PFSK-1 (cell line): ENCODE measurements at regions not wholly inside any gene's neighbourhood (a gene's known extent, or its start where the extent isn't known, plus 50 kb on each side); places are given as distances from the start of the nearest gene placed in this dataset.

ENCODE experiments used
- FOXP2 ChIP-seq: optimal IDR thresholded peaks from 2 replicates; pipeline ENCODE3; 2011; ENCODE audit warnings: borderline replicate concordance, control low read depth, inconsistent platforms; ENCODE audit not compliant: insufficient read depth; ENCODE audit errors: extremely low read length, extremely low read depth
- POLR2AphosphoS5 ChIP-seq: IDR thresholded peaks from 2 replicates; pipeline ENCODE4 v1.6.1; 2012; ENCODE audit warnings: low read depth, mild to moderate bottlenecking, control low read depth, low read length, moderate library complexity
- TAF1 ChIP-seq: IDR thresholded peaks from 2 replicates; pipeline ENCODE4 v1.6.1; 2012; ENCODE audit warnings: low read length, control low read depth, borderline replicate concordance; ENCODE audit not compliant: insufficient read depth

DNA sequence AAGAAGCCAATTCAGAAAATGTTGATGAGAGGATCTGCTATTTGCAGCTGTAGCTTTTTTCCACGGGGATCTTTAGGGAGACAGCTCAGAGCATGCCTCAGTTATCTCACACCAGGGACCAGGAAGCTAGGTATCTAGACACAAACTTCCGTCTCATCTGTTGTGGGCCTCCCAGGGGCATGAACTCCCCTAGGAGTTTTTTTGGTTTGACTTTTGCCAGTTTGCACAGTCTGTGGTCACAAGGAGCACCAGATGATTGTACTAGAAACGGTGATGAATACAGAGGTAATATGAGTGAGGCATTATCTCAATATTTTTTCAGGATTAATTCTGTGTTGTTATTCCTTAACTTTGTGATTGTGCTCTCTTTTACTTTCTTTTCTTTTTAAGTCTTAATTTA lies 533.2 kb upstream of the SEMA6A start:
- TF ChIP-seq POLR2AphosphoS5 (no peak), TAF1 (no peak), FOXP2 (no peak)
